ENCODE measurements at regions not wholly inside any gene's neighbourhood (a gene's known extent, or its start where the extent isn't known, plus 50 kb on each side); places are given as distances from the start of the nearest gene placed in this dataset.

DNA sequence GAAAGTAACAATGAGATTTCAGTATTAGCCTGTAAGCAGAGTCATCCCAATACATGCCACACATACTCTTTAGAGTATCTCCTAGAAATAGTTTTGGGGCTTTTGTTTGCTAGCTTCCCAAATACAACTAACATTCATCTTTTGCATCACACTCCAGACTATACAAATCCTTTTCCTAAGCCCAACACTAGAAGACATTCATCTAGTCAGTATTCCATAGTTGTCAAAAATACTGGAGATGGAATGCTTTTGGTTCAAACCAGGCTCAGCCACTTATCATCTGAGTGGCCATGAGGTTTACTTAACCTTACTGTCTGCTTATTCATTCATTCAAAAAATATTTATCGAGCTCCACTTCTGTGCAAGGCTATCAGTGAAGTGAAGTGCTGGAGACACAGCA lies 205.1 kb upstream of the SGCD start:
- TF ChIP-seq CREM (CRISPR knock-in tag; IDR thresholded peaks at IDR 0.05), result no peak
- TF ChIP-seq, protein P1, sequence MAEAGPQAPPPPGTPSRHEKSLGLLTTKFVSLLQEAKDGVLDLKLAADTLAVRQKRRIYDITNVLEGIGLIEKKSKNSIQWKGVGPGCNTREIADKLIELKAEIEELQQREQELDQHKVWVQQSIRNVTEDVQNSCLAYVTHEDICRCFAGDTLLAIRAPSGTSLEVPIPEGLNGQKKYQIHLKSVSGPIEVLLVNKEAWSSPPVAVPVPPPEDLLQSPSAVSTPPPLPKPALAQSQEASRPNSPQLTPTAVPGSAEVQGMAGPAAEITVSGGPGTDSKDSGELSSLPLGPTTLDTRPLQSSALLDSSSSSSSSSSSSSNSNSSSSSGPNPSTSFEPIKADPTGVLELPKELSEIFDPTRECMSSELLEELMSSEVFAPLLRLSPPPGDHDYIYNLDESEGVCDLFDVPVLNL (CRISPR knock-in tag; IDR thresholded peaks at IDR 0.05; ENCODE audit: borderline replicate concordance, low read depth), result no peak
- TF ChIP-seq, protein P2, sequence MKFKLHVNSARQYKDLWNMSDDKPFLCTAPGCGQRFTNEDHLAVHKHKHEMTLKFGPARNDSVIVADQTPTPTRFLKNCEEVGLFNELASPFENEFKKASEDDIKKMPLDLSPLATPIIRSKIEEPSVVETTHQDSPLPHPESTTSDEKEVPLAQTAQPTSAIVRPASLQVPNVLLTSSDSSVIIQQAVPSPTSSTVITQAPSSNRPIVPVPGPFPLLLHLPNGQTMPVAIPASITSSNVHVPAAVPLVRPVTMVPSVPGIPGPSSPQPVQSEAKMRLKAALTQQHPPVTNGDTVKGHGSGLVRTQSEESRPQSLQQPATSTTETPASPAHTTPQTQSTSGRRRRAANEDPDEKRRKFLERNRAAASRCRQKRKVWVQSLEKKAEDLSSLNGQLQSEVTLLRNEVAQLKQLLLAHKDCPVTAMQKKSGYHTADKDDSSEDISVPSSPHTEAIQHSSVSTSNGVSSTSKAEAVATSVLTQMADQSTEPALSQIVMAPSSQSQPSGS (CRISPR knock-in tag; IDR thresholded peaks at IDR 0.05; ENCODE audit: borderline replicate concordance, low read depth), result no peak
- TF ChIP-seq, protein P3, sequence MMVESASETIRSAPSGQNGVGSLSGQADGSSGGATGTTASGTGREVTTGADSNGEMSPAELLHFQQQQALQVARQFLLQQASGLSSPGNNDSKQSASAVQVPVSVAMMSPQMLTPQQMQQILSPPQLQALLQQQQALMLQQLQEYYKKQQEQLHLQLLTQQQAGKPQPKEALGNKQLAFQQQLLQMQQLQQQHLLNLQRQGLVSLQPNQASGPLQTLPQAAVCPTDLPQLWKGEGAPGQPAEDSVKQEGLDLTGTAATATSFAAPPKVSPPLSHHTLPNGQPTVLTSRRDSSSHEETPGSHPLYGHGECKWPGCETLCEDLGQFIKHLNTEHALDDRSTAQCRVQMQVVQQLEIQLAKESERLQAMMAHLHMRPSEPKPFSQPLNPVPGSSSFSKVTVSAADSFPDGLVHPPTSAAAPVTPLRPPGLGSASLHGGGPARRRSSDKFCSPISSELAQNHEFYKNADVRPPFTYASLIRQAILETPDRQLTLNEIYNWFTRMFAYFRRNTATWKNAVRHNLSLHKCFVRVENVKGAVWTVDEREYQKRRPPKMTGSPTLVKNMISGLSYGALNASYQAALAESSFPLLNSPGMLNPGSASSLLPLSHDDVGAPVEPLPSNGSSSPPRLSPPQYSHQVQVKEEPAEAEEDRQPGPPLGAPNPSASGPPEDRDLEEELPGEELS (CRISPR knock-in tag; IDR thresholded peaks at IDR 0.05), result no peak
- TF ChIP-seq, protein P4, sequence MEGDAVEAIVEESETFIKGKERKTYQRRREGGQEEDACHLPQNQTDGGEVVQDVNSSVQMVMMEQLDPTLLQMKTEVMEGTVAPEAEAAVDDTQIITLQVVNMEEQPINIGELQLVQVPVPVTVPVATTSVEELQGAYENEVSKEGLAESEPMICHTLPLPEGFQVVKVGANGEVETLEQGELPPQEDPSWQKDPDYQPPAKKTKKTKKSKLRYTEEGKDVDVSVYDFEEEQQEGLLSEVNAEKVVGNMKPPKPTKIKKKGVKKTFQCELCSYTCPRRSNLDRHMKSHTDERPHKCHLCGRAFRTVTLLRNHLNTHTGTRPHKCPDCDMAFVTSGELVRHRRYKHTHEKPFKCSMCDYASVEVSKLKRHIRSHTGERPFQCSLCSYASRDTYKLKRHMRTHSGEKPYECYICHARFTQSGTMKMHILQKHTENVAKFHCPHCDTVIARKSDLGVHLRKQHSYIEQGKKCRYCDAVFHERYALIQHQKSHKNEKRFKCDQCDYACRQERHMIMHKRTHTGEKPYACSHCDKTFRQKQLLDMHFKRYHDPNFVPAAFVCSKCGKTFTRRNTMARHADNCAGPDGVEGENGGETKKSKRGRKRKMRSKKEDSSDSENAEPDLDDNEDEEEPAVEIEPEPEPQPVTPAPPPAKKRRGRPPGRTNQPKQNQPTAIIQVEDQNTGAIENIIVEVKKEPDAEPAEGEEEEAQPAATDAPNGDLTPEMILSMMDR (IDR thresholded peaks at IDR 0.05), result no peak
- TF ChIP-seq SP1 (CRISPR knock-in tag; conservative IDR thresholded peaks at IDR 0.05), result no peak
- TF ChIP-seq, protein P5, sequence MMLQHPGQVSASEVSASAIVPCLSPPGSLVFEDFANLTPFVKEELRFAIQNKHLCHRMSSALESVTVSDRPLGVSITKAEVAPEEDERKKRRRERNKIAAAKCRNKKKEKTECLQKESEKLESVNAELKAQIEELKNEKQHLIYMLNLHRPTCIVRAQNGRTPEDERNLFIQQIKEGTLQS (CRISPR knock-in tag; conservative IDR thresholded peaks at IDR 0.05), result no peak
- TF ChIP-seq, protein P6, sequence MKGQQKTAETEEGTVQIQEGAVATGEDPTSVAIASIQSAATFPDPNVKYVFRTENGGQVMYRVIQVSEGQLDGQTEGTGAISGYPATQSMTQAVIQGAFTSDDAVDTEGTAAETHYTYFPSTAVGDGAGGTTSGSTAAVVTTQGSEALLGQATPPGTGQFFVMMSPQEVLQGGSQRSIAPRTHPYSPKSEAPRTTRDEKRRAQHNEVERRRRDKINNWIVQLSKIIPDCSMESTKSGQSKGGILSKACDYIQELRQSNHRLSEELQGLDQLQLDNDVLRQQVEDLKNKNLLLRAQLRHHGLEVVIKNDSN (CRISPR knock-in tag; IDR thresholded peaks at IDR 0.05), result no peak
- TF ChIP-seq ZNF423 (CRISPR knock-in tag; IDR thresholded peaks at IDR 0.05), result no peak
- no peak for TF ChIP-seq GTF2I (CRISPR knock-in tag; conservative IDR thresholded peaks at IDR 0.05)
- no peak for TF ChIP-seq ZNF263 (CRISPR knock-in tag; IDR thresholded peaks at IDR 0.05; ENCODE audit: low read depth)
- TF ChIP-seq CBFB (CRISPR knock-in tag; IDR thresholded peaks at IDR 0.05; ENCODE audit: low read depth), result no peak
